ENCODE measurements at regions not wholly inside any gene's neighbourhood (a gene's known extent, or its start where the extent isn't known, plus 50 kb on each side); places are given as distances from the start of the nearest gene placed in this dataset.

GRCh38 chr4:151883747-151884146 is 122.9 kb upstream of the GATB start:
- intact Hi-C loops (cut with micrococcal nuclease; ENCODE audit: unreplicated experiment) = no loop called here
- no peaks in the 10 kb centered on the region for H3K4me1 ChIP-seq
- ChIA-PET POLR2A (no interaction called here), CTCF (no interaction called here)
- TF ChIP-seq CTCF (IDR thresholded peaks at IDR 0.05; ENCODE audit: insufficient read depth in 1 of 2, low read depth in 1 of 2, low read length in 1 of 2, severe bottlenecking in 1 of 2, unreplicated experiment in 1 of 2) = no peak
- Mint-ChIP-seq H3K4me3 (ENCODE audit: unreplicated experiment) (no peak overlapping the region), H3K27me3 (ENCODE audit: insufficient read depth, unreplicated experiment) (no peaks in the 10 kb centered on the region), H3K4me1 (ENCODE audit: low read depth, unreplicated experiment) (no peaks in the 10 kb centered on the region), H3K36me3 (ENCODE audit: insufficient read depth, unreplicated experiment) (no peaks in the 10 kb centered on the region), H3K27ac (ENCODE audit: unreplicated experiment) (no peak overlapping the region), H3K9me3 (ENCODE audit: unreplicated experiment) (no peaks in the 10 kb centered on the region)
- no peak overlapping the region for H3K4me3 ChIP-seq (ENCODE audit: low read depth, low read length)
- H3K9me3 ChIP-seq = no peaks in the 10 kb centered on the region
- no peaks in the 10 kb centered on the region for H3K36me3 ChIP-seq (ENCODE audit: control insufficient read depth, insufficient read depth, low read length)
- H3K27me3 ChIP-seq (replicated peaks; ENCODE audit: control insufficient read depth, insufficient read depth, low read length) = no peaks in the 10 kb centered on the region
- DNase-seq = no peak
- BruUV-seq (replicated peaks) = no TSS peak

GRCh38 chr4:151882072-151882803 is 121.4 kb upstream of the GATB start:
- Mint-ChIP-seq H3K4me1 (ENCODE audit: low read depth, unreplicated experiment) (no peaks in the 10 kb centered on the region), H3K4me3 (ENCODE audit: unreplicated experiment) (no peak overlapping the region), H3K27ac (ENCODE audit: unreplicated experiment) (no peak overlapping the region), H3K27me3 (ENCODE audit: insufficient read depth, unreplicated experiment) (no peaks in the 10 kb centered on the region), H3K36me3 (ENCODE audit: insufficient read depth, unreplicated experiment) (no peaks in the 10 kb centered on the region), H3K9me3 (ENCODE audit: unreplicated experiment) (no peaks in the 10 kb centered on the region)
- no peaks in the 10 kb centered on the region for H3K4me1 ChIP-seq
- no peak for DNase-seq
- no peaks in the 10 kb centered on the region for H3K36me3 ChIP-seq (ENCODE audit: control insufficient read depth, insufficient read depth, low read length)
- no peaks in the 10 kb centered on the region for H3K27me3 ChIP-seq (replicated peaks; ENCODE audit: control insufficient read depth, insufficient read depth, low read length)
- CTCF ChIA-PET = no interaction called here
- no TSS peak for BruUV-seq (replicated peaks)
- POLR2A ChIA-PET = no interaction called here
- H3K9me3 ChIP-seq = no peaks in the 10 kb centered on the region
- H3K4me3 ChIP-seq (ENCODE audit: low read depth, low read length) = no peak overlapping the region
- TF ChIP-seq CTCF (IDR thresholded peaks at IDR 0.05; ENCODE audit: insufficient read depth in 1 of 2, low read depth in 1 of 2, low read length in 1 of 2, severe bottlenecking in 1 of 2, unreplicated experiment in 1 of 2) = no peak
- intact Hi-C loops (cut with micrococcal nuclease; ENCODE audit: unreplicated experiment) = no loop called here

- CTCF ChIA-PET = no interaction called here
- Mint-ChIP-seq H3K4me1 (ENCODE audit: low read depth, unreplicated experiment) (peaks cover 2% of the 10 kb centered on the region), H3K9me3 (ENCODE audit: unreplicated experiment) (no peaks in the 10 kb centered on the region), H3K27ac (ENCODE audit: unreplicated experiment) (no peak overlapping the region), H3K36me3 (ENCODE audit: insufficient read depth, unreplicated experiment) (no peaks in the 10 kb centered on the region), H3K27me3 (ENCODE audit: insufficient read depth, unreplicated experiment) (no peaks in the 10 kb centered on the region), H3K4me3 (ENCODE audit: unreplicated experiment) (no peak overlapping the region)
- no peaks in the 10 kb centered on the region for H3K27me3 ChIP-seq (replicated peaks; ENCODE audit: control insufficient read depth, insufficient read depth, low read length)
- H3K9me3 ChIP-seq = no peaks in the 10 kb centered on the region
- TF ChIP-seq CTCF (IDR thresholded peaks at IDR 0.05; ENCODE audit: insufficient read depth in 1 of 2, low read depth in 1 of 2, low read length in 1 of 2, severe bottlenecking in 1 of 2, unreplicated experiment in 1 of 2) = no peak
- no peak overlapping the region for H3K4me3 ChIP-seq (ENCODE audit: low read depth, low read length)
- H3K36me3 ChIP-seq (ENCODE audit: control insufficient read depth, insufficient read depth, low read length) = no peaks in the 10 kb centered on the region
- BruUV-seq (replicated peaks) = no TSS peak
- no peak for DNase-seq
- POLR2A ChIA-PET = no interaction called here
- intact Hi-C loops (cut with micrococcal nuclease; ENCODE audit: unreplicated experiment) = no loop called here
- H3K4me1 ChIP-seq = no peaks in the 10 kb centered on the region
Observed at GRCh38 chr4:151879705-151880445, 119.1 kb upstream of the GATB start.

Measured in Caco-2 (cell line).